H1 (cell line): ENCODE measurements at regions not wholly inside any gene's neighbourhood (a gene's known extent, or its start where the extent isn't known, plus 50 kb on each side); places are given as distances from the start of the nearest gene placed in this dataset.

ENCODE experiments used
- ASH2L ChIP-seq: fragments of 200-600, 300-600 bp; sonication (generic); IDR thresholded peaks from one replicate; pipeline ENCODE4 v1.7.1; 2017; ENCODE audit warnings: low read length
- BCL11A ChIP-seq, 2 experiments: IDR thresholded peaks; one replicate each; pipeline ENCODE4 v1.6.1; 2011; ENCODE audit warnings: low read depth in 2 of 2, low read length in 2 of 2, mild to moderate bottlenecking in 2 of 2
- CREB1 ChIP-seq: IDR thresholded peaks from 2 replicates; pipeline ENCODE4 v1.6.1; 2012; ENCODE audit warnings: inconsistent platforms
- JUN ChIP-seq: IDR thresholded peaks from 2 replicates; pipeline ENCODE4 v1.6.1; 2011; ENCODE audit warnings: low read depth, mild to moderate bottlenecking, improper control_type of control experiment, low read length

DNA sequence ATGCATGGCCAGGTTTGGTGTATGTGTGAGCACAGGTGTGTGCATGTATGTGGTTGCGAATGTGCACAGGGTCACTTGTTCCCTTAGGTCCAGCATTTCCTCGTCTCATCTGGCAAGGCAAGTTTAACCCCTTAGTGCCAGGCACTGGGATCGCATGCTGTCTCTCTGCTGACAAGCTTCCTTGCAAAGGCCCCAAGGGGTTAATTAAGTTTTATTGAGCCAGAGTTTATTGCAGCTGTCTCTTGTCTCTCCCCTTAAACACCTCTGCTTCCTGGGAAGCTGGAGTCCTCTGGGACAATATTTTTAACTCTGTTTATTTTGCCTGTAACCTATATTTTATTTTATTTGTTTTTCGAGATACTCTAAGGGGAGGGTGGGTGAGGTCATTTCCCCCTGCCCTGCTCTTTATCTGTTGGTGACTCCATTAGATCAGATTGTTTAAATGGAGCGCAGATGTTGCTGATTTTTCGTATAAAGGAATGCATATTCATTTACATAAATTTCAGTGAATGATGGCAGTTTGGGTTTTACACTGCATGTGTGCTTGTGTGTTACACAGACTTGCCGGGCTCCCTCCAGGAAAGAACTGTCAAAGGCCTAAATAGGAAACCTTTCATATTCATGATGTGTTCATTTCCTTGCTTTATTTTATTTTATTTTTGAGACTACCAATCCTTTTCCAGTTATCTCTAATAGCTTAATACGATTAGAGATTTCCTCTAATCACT, 99.7 kb downstream of the CBLN1 start (continued):
- TF ChIP-seq JUN (no peak), CREB1 (no peak), BCL11A (IDR thresholded peaks at IDR 0.05; ENCODE audit: low read depth in 2 of 2, low read length in 2 of 2) (no peak), ASH2L (no peak)
